NCI-H524 (cell line): ENCODE measurements at regions not wholly inside any gene's neighbourhood (a gene's known extent, or its start where the extent isn't known, plus 50 kb on each side); places are given as distances from the start of the nearest gene placed in this dataset.
"Not testable (repeated sequence)": the region's sequence is repeated elsewhere in the genome, so short reads cannot be mapped to it uniquely, and the experiment has no call there.

Source experiments
- DNase-seq, 2 experiments: peaks; one replicate each; lab custom pipeline; 2025; lab: John Stamatoyannopoulos, UW

DNA sequence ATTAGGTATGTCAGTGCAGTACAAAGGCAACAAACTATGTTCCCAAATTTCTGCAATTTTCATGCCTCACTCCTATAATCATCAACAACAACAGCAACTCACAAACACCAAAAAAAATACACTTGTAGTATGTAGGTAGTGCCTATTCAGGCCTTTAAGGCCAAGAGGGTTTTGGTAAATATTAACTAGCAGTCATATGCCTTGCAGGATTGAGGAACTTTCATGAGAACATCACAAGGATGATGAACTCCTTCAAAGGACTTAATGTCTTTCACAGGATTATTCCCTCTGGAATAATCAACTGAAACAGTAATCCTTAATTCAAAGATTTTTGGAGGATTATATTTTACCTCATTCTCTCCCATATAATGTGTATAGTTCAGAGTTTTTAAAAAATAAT is 293.8 kb downstream of the NOVA1 start:
- peak; percentile 8 to 33 for DNase-seq

DNA sequence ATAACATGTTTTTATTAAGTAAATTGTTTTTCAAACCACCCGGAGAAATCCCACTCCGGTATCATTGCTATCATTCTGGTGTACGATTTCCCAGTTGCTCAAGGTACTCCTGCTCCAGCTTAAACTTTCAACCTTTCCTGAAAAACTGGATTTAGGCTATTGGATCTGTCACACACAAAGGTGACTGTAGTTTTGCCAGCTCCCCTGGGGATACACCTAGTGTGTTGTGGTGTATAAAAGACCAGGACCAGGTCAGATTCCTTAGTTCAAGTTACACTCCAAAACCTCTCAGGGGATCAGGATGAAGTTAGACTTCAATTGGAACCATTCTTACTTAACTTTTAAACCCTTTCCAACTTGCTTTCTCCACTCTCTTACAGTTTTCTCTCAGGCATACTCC is 303.9 kb downstream of the NOVA1 start:
- no peak for DNase-seq

DNA sequence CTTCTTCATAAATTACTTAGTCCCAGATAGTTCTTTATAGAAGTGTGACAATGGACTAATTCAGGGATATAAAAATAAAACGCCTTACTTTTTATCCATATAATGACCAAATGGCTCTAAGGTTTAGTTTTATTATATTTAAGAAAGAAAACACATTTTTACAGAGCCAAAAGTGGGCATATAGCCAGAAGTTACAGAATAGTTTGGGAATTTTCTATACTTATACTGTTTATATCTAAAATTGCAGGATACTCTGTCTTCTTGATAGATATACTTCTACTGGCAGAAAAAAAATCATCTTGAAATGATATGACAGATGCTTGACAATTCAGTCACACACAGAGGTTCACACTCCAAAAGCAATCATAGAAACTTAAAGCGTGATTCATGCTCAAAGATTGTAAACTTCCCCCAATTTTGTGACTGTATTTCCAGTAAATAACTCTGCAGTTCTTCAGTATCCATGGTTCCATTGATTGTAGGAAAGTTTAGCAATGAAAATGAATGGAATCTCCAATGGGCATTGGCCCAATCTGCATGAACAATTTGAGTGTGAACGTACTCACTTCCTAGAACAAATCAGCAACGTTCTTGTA is 307.8 kb downstream of the NOVA1 start:
- DNase-seq, result no peak

DNA sequence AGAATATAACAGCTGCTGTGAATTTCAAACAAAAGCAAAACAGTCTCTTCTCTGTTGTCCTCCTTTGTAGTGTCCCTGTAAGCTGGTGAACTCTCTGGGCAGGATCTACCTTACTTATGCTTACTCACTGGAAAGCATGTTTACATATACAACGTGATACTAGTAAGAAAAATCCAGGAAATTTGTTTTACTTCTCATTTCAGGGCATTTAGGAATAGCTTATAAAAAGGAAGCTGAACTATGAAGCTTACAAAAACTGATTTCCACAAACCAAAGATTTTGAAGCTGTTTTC is 311.0 kb downstream of the NOVA1 start:
- DNase-seq, result no peak

DNA sequence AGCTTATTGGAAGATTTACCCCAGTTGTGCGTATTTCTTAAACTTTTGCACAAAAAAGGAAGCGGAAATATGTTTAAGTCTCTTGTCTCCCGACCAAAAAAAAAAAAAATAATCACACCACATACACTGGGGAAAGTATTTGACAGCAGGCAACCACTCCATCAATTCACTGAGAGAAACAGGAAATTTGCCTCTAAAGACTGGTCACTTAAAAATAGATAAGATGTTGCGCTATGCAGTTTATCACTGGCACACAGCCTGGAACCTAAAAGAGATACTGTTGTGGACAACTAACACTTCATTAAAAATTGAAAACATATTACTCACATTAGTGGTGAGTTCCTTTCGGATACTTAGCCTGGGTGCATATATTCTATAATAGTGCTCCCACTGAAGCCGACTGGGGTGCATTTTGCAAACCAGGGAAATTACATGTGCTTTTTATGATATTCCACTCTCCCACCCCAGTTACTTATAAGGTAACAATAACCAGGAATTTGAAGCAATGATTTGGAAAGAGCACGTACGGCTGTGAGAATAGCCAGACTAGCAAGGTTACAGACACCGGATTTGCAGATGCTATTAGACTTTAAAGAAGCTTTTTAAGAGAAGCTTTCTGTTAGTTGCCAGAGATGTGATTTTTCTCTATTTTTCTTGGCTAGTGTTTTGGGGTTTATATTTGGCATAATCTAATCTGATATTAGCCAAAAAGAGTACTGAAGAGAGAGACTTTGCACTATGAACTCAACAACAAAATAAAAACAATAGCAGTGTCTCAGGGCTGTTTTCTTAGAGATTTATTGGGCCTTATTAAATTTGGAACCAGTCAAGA is 311.5 kb downstream of the NOVA1 start:
- DNase-seq, result no peak

DNA sequence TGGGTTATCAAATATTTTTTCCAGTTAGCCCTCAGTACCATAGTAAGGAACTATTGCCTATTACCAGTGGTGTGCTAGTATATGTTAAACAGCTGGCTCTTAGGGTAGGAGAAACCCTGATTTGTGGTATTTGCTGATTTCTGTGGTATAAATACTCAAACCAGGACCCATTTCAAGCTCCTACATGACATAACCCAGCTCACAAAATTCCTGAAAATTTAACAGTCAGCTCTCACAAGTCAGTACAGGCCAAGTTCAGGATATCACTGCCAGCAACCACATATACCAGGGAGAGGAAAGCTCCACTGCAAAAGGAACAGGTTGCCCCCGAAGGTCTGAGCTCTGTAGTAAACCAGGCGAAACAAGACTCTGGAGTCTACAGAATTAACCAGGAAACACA is 315.3 kb downstream of the NOVA1 start:
- DNase-seq, result no peak

DNA sequence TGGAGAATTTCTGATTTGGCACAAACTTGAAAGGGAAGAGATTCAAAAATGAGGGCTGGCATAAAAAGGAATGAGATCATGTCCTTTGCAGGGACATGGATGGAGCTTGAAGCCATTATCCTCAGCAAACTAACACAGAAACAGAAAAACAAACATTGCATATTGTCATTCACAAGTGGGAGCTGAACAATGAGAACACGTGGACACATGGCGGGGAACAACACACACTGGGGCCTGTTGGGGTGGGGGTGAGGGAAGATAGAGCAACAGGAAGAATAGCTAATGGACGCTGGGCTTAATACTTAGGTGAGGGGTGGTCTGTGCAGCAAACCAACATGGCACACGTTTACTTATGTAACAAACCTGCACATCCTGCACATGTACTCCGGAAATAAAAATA is 315.8 kb downstream of the NOVA1 start:
- DNase-seq, result not testable (repeated sequence)

DNA sequence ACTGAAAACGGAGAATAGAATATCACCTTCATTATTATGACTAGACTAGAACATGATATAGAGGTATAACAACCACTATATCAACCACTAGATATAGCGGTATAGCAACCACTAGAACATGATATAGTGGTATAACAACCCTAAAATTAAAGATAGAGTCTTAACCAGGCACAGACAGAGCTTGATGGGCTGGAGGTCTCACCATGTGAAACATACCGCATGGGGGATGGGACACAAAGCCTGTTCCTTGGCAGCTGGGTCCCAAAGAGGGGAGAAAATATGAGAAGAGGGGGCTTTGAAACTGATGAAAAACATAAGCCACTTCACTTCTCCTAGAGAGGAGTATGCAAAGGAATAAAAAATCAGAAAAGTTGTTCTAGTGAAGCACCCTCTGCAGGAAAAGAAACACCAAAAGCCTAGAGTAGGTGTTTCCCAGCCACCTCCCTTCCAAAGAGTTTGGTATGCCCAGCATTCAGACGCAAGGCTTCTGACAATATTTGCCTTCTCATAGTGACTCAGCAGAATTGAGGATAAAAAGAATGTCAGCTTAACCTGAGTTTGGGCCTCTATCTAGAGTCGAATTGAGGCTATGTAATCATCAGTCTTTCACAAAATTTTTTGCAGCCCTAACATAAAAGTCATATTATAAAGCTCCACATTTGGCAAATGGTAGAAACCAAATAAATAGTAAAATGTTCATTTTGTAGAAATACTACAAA is 316.4 kb downstream of the NOVA1 start:
- DNase-seq, result no peak

DNA sequence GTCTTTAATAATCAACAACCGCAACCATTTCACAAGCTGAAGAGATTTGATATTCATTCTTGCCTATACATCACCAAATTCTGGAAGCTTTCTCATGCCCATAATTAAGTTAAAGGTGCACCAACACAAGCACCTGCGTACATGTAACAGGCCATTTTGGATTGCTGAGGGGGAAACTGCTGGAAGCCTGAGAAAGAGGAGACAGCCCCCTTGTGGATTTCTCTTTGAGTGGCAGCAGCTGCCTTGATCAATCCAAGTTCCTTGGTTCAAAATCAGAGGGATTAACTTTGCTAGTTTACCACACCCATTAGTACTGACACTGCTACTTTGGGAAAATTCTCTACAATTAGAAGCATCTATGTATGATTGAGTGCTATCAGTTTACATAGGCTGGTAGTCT is 321.1 kb downstream of the NOVA1 start:
- peak; percentile 65 to 83 for DNase-seq

DNA sequence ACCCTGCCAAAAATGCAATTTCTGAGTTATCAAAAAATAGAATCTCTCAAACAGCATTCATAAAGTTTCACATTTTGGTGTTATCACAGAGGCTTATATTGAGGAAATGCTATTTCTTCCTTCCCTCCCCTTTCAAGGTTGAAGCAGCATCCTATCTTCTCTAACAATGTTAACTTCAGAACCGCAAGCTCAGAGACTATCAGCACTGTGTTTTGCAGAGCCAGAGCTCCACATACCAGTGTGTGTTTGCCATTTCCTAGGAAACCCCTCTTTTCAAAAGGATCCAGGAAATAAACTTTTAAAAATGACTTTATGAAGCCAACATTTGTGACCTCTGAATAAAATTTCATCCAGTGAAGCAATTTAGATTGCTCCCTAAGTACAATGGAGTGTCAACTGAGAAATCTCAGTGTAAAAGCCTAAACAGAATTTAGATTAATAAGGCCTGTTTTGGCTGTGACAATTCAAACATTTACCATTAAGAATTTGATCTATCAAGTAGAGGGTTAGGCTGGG is 332.6 kb downstream of the NOVA1 start:
- DNase-seq, result no peak

DNA sequence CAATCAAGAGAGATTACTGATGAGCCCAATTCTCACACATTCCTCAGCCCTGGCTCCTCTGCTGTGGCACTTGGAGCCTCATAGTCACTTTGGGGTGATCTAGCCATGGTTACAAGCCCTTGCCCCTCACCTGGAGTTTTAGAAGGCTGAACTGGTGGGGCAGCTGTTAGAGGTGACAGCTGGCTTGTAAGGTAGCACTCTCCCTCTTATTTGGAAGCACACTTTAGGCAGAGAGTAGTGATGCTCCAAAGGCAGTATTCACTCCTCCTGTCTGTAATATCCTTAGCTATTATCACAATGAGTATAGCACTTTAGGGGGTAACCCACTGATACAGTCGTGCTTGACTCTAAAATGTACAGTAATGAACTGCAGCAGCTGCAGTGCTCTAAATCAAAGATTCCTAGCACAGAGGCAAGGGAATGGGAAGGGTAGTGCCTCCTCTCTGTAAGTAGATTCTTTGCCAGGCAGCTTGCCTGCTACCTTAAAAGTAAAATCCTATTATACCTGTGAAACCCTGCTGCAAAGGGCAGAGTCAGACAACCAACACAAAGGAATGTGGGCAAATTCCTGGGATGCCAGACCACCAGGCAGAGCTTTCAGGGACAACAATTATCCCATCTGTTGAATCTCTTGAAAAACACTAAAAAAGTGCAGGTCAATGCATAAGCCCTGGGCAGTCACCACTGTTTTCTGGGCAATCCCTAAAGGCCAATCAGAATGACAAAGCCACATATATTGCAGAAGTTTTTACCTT is 336.3 kb downstream of the NOVA1 start:
- no peak for DNase-seq

DNA sequence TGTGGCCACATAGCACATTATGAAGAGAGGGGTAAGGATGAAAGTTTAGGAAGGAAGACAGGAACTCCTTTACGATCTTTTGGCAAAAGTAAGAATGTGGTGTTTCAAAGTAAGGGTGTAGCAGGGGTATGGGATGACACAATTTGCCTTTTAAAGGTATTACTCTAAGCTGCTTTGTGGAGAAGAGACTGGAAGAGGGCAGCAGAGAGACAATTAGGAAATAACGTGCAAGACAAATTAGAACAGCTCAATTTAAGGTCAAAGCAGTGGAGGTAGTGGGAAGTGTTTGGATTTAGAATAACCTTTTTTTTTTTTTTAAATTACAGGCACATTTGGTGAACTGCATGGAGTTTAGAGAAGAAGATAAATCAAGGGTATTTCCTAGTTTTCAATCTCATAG is 342.6 kb downstream of the NOVA1 start:
- peak; percentile 24 to 61 for DNase-seq

DNA sequence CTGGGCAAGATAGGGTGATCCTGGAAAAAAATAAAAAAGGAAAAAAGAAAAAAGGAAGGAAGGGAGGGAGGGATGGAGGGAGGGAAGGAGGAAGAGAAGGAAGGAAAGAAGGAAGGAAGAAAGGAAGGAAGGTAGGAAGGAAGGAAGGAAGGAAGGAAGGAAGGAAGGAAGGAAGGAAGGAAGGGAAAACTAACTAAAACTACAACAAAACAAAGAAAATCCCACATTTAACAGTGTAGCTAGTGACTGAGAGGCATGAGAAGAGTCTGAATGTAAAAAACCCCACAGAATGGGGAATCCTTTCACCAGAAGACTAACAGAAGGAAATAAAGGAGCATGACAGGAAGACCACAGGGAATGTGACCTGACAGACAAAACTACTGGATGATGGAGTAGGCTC is 345.7 kb downstream of the NOVA1 start:
- DNase-seq, result no peak

DNA sequence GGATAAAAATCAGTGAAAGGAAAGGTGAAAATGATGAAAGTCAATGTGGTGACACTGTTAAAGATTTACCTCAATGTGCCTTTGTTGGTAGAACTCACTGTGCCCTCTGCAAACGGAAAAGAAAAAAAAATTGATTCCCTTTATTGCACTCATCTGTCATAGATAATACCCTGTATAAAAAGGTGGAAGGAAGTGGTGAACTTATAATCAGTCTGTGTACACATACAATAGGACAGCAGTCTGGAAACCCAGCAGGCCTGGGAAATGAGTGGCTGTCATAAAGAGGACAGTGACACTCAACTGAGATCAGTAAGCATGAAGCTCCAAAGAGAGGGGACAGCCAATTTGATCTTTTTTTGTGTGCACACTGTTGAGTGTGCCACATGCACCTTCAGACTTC is 364.7 kb downstream of the NOVA1 start:
- no peak for DNase-seq

DNA sequence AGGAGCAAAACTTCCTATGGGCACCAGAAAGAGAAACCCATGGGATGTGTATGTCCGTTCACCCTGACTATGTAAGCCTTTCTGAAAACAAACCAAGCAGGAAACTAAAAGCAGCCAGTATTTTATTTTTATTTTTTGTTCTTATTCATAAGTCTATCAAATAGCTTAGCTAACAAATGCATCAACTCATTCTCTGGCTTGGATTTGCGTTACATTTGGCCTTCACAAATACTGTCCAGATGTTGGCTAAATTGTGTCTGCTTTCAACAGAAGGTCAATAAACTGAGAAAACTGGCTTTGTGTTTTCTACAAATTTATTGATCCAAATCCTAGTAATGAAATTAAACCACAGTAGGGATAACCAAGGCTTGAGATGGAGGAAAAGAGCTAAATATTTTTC is 379.0 kb downstream of the NOVA1 start:
- DNase-seq, result no peak

DNA sequence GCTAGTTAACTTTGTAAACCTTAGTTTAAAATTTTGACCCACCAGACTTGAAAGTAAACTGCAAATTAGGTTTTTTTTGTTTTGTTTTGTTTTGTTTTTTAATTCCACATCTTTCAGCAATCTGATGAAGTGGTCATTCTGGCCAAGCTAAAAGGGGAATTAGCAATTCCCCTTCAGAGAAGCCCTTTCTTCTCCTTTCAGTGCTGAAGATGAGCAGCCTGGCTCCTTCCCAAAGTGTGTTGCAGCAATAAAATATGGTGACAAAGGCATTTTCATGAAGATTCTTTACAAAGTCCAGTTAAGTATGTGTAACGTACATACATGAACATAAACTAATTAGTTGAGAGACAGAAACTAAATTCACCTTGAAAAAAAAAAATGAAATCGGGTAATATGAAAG is 380.1 kb downstream of the NOVA1 start:
- DNase-seq, result no peak

DNA sequence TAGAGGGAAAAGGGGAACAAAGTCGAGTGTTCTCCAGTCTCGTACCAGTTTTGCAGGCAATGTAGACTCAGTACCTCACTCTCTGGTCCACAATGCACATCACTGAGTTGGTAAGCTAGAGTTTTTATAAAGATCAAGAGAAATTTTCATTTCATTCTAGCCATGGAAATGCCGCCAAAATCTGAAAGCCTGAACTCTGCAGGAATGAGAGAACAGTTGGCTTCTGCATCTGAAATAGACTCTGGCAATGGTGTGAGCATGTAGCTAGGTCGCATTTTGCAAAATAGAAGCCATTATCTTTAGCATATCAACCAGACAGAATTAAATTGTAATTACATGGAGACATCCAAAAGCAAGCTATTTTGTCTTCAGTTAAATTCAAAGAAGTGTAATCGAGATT is 381.0 kb downstream of the NOVA1 start:
- DNase-seq, result no peak

DNA sequence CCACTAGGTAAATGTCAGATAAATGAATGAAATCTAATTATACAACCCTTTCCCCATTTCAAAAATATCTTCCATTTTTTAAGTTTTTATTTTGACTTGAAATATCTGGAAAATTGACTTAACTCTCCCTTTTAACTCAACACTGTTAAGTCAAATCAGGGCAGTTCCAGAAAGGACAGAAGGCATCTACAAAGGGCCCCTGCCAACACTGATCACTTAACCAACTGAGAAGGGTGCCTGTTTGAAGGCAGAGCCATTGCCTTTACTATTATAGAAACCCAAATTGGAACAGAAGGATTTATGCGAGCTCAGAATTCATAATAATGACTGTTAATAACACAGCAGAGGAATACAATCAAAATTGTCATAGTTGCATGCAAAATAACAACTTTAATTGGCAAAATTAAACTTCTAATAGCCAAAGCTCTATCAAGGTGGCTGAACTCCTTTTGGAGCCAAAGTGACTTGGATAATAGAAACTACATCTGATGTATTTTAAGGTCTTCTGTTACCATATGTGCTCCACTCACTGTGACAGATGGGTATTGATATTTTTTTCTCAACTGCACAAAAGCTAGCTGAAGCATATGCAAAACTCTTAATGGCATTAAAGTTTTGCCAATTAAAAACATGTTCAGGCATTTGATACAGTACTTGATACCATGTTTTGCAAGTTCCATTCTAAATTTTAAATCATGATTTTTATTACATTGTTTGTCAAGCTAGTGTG is 383.8 kb downstream of the NOVA1 start:
- peak; percentile 79 to 94 for DNase-seq

DNA sequence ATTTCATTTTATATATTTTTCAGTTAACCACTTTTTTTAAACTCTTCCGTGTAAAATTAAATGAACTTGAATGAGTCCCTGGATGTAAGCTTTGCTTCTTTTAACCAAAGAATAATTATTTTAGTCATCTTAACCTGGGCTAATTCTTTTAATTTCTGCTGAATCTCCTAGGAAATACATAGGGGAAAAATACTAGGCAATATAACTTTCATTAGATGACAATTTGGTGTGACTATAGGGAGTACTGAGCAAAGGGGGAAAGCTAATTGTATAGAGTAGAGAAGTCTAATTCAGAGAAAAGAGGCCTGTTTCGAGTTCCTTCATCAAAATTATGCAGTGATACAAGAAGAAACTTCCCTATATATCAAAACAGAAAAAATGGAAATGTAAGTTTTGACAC is 388.1 kb downstream of the NOVA1 start:
- no peak for DNase-seq

DNA sequence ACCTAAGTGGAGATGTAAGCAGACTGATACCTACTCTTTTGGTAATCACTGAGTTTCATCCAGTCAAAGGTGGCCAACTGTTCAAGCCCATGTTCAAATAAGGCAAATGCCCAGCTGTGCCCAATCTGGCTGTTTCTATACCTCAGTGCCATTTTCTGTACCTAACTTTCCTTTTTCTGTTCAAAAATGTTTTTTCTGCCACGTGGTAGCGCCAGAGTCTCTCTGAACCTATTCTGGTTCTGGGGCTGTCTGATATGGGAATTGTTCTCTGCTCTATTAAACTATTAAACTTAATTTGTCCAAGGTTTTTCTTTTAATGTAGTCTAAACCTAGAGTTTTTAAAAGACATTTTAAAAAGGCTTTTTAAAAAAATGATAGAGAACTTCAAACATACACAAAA is 391.2 kb downstream of the NOVA1 start:
- peak in 1 of 2 experiments; percentile 25 for DNase-seq

DNA sequence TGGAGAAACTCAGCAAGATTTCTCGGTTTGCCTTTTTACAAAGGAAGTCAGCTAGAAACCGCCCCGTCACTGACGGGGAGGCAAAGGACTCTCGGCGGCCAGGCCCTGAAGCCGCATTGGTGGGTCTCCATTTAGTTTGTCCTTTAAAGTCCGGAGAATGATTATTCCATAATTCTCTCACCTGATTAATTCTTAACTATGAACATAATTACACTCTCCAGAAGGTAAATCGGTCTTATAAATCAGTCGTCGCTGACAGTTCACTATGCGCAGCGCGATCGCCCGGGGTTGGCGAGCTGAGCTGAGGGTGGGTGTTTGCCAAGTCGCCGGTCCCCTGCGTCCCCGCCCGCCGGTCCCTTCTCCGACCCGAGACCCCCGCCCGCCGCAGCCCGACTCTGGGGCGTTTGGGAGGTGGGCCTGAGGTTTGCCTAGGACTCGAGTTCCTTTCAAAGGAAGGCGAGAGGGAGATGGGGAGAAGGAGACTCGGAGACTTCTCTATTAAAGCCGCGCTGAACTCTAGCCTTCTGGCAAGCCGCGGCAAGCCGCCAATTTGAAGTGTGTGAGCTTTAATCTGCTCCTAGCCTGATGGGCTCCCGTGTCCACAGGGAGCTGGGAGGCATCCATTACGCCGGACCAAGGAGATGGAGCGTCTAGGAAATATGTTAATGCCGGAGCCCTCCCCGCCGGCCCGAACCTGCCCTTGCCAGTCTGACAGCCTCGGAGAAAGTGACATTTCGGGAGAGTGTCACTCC is 392.9 kb downstream of the NOVA1 start:
- DNase-seq, result peak; percentile 87 to 94
